ENCODE measurements at regions not wholly inside any gene's neighbourhood (a gene's known extent, or its start where the extent isn't known, plus 50 kb on each side); places are given as distances from the start of the nearest gene placed in this dataset.

- TF ChIP-seq CTCF (IDR thresholded peaks at IDR 0.05 in 8 of 11, conservative IDR thresholded peaks at IDR 0.05 in 3 of 11) (no peak), POLR2AphosphoS5 (IDR thresholded peaks at IDR 0.05) (no peak), POLR2A (IDR thresholded peaks at IDR 0.05) (no peak)
- intact Hi-C loops (cut with DNase I; ENCODE audit: low total_unique reads), result no loop called here
- Histone ChIP-seq H3K4me1 (no peaks in the 10 kb centered on the region), H3K36me3 (no peaks in the 10 kb centered on the region), H3K9me3 (no peaks in the 10 kb centered on the region), H3K27me3 (replicated peaks in 1 of 7) (no peaks in the 10 kb centered on the region), H3K27ac (no peak overlapping the region), H3K4me3 (no peak overlapping the region)
- no peak for DNase-seq
- WGBS, 5 donors, result 23 to 47% (median 28%) methylated on average over 2 of the region's 2 CpGs
These were observed 1828.8 kb downstream of the MAT2B start for GRCh38 chr5:165334201-165334600.

- intact Hi-C loops (cut with DNase I; ENCODE audit: low total_unique reads), result no loop called here
- no peaks in the 10 kb centered on the region for H3K27me3 ChIP-seq (replicated peaks in 1 of 7)
- no peak overlapping the region for H3K4me3 ChIP-seq
- no peaks in the 10 kb centered on the region for H3K9me3 ChIP-seq
- H3K4me1 ChIP-seq, result no peaks in the 10 kb centered on the region
- no peak overlapping the region for H3K27ac ChIP-seq
- no peaks in the 10 kb centered on the region for H3K36me3 ChIP-seq
- TF ChIP-seq POLR2AphosphoS5 (IDR thresholded peaks at IDR 0.05) (no peak), POLR2A (IDR thresholded peaks at IDR 0.05) (no peak)
- WGBS, 5 donors, result 60 to 91% (median 74%) methylated on average over 1 of the region's 1 CpG
- no peak for DNase-seq
These were observed 1844.3 kb downstream of the MAT2B start for GRCh38 chr5:165349735-165350134.

GRCh38 chr5:165351342-165351741 is 1845.9 kb downstream of the MAT2B start:
- Histone ChIP-seq H3K27me3 (replicated peaks in 1 of 7) (no peaks in the 10 kb centered on the region), H3K4me1 (no peaks in the 10 kb centered on the region), H3K36me3 (no peaks in the 10 kb centered on the region), H3K27ac (no peak overlapping the region), H3K9me3 (no peaks in the 10 kb centered on the region), H3K4me3 (no peak overlapping the region)
- no peak for TF ChIP-seq POLR2AphosphoS5 (IDR thresholded peaks at IDR 0.05)
- TF ChIP-seq CTCF (IDR thresholded peaks at IDR 0.05 in 8 of 11, conservative IDR thresholded peaks at IDR 0.05 in 3 of 11), result no peak
- no peak for DNase-seq
- 86 to 91% (median 87%) methylated on average over 5 of the region's 5 CpGs for WGBS, 5 donors
- intact Hi-C loops (cut with DNase I; ENCODE audit: low total_unique reads), result no loop called here

GRCh38 chr5:165360366-165360765 is 1854.9 kb downstream of the MAT2B start:
- no peaks in the 10 kb centered on the region for H3K9me3 ChIP-seq
- no peaks in the 10 kb centered on the region for H3K36me3 ChIP-seq
- DNase-seq, result no peak
- H3K27ac ChIP-seq, result no peak overlapping the region
- no peak for TF ChIP-seq POLR2A (IDR thresholded peaks at IDR 0.05)
- no peak for TF ChIP-seq POLR2AphosphoS5 (IDR thresholded peaks at IDR 0.05)
- TF ChIP-seq CTCF (IDR thresholded peaks at IDR 0.05 in 8 of 11, conservative IDR thresholded peaks at IDR 0.05 in 3 of 11), result no peak
- H3K27me3 ChIP-seq (replicated peaks in 1 of 7), result no peaks in the 10 kb centered on the region
- WGBS, 5 donors, result 51 to 66% (median 55%) methylated on average over 4 of the region's 4 CpGs
- no peak overlapping the region for H3K4me3 ChIP-seq
- H3K4me1 ChIP-seq, result no peaks in the 10 kb centered on the region
- intact Hi-C loops (cut with DNase I; ENCODE audit: low total_unique reads), result no loop called here
